ENCODE measurements at regions not wholly inside any gene's neighbourhood (a gene's known extent, or its start where the extent isn't known, plus 50 kb on each side); places are given as distances from the start of the nearest gene placed in this dataset.

DNA sequence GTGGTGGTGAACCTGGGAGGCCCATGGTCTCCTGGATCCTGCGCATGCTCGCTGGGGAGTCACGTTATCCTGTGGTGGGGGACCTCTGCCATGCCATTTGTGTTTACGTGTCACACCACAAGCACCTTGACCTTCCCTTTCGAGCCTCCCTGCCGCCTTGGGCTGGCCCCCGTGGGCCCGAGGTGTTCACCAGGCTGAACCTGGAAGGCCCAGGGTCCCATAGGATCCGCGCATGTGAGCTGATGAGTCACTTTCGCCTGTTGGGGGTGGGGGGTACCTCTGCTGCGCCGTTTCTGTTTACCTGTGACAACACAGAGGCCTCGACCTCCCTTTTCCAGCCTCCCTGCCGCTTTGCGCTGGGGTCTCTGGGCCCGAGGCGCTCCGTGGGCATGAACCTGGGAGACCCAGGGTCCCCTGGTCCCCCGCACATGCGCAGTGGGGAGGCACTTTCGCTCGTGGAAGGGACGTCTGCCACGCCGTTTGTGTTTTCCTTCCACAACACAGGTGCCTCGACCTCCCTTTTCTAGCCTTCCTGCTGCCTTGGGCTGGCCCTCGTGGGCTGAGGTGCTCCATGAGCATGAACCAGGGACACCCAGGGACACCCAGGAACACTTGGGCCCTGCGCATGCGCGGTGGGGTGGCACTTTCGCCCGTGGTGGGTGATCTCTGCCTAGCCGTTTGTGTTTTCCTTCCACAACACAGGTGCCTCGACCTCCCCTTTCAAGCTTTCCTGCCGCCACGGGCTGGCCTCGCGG is 334.1 kb downstream of the ALG10 start:
- TF ChIP-seq, protein P1, sequence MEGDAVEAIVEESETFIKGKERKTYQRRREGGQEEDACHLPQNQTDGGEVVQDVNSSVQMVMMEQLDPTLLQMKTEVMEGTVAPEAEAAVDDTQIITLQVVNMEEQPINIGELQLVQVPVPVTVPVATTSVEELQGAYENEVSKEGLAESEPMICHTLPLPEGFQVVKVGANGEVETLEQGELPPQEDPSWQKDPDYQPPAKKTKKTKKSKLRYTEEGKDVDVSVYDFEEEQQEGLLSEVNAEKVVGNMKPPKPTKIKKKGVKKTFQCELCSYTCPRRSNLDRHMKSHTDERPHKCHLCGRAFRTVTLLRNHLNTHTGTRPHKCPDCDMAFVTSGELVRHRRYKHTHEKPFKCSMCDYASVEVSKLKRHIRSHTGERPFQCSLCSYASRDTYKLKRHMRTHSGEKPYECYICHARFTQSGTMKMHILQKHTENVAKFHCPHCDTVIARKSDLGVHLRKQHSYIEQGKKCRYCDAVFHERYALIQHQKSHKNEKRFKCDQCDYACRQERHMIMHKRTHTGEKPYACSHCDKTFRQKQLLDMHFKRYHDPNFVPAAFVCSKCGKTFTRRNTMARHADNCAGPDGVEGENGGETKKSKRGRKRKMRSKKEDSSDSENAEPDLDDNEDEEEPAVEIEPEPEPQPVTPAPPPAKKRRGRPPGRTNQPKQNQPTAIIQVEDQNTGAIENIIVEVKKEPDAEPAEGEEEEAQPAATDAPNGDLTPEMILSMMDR (IDR thresholded peaks at IDR 0.05) = no peak
- Histone ChIP-seq H3K4me3 (no peak overlapping the region), H3K27ac (no peak overlapping the region)
- no peak for DNase-seq (ENCODE audit: low spot score)

DNA sequence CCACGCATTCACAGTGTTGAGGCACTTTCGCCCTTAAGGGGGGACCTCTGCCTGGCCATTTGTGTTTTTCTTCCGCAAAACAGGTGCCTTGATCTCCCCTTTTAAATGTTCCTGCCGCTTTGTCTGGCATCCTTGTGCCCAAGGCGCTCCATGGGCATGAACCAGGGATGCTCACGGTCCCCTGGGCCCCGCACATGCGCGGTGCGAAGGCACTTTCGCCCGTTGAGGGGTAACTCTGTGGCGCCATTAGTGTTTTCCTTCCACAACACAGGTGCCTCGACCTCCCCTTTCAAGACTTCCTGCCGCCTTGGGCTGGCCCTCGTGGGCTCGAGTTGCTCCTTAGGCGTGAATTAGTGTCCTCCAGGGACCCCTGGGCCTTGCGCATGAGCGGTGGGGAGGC is 335.5 kb downstream of the ALG10 start:
- no peak overlapping the region for H3K27ac ChIP-seq
- no peak for DNase-seq (ENCODE audit: low spot score)
- TF ChIP-seq, protein P1 (IDR thresholded peaks at IDR 0.05) = no peak
- H3K4me3 ChIP-seq = no peak overlapping the region

DNA sequence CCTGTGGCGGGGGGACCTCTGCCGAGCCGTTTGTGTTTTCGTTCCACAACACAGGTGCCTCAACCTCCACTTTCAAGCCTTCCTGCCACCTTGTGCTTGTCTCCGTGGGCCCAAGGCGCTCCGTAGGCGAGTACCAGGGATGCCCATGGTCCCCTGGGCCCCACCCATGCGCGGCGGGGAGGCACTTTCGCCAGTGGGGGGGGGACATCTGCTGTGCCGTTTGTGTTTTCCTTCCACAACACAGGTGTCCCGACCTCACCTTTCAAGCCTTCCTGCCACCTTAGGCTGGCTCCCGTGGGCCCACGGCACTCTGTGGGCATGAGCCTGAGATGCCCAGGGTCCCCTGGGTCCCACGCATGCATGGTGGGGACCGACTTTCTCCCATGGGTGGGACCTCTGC is 335.9 kb downstream of the ALG10 start:
- H3K27ac ChIP-seq = no peak overlapping the region
- TF ChIP-seq, protein P1 (IDR thresholded peaks at IDR 0.05) = no peak
- no peak for DNase-seq (ENCODE audit: low spot score)
- no peak overlapping the region for H3K4me3 ChIP-seq

DNA sequence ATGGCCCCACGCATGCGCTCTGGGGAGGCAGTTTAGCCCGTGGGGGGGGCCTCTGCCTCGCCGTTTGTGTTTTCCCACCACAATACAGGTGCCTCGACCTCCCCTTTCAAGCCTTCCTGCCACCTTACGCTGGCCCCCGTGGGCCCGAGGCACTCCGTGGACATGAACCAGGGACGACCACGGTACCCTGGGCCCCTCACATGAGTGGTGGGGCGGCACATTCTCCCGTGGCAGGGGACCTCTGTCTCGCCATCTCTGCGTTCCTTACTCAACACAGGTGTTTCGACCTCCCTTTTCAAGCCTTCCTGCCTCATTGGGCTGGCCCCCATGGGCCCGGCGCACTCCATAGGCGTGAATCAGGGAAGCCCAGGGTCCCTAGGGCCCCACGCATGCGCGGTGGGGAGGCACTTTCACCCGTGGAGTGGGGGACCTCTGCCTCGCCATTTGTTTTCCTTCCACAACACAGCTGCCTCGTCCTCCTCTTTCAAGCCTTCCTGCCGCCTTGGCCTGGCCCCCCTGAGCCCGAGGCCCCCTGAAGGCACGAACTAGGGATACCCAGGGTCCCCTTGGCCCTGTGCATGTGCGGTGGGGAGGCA is 339.5 kb downstream of the ALG10 start:
- no peak for DNase-seq (ENCODE audit: low spot score)
- TF ChIP-seq, protein P1 (IDR thresholded peaks at IDR 0.05) = no peak
- no peak overlapping the region for H3K4me3 ChIP-seq
- H3K27ac ChIP-seq = no peak overlapping the region

DNA sequence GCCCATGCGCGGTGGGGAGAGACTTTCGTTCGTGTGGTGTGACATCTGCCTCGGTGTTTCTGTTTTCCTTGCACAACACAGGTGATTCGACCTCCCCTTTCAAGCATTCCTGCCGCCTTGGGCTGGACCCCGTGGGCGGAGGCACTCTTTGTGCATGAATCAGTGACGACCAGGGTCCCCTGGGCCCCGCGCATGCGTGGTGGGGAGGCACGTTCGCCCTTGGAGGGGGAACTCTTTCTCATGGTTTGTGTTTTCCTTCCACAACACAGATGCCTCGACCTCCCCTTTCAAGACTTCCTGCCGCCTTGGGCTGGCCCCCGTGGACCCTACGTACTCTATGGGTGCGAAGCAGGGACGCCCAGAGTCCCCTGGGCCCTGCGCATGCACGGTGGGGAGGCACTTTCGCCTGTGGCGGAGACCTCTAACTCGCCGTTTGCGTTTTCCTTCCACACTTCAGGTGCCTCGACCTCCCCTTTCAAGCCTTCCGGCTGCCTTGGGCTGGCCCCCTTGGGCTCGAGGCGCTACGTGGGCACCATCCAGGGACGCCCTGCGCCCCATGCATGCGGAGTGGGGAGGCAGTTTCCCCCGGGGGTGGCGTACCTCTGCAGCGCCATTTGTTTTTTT is 340.9 kb downstream of the ALG10 start:
- no peak for DNase-seq (ENCODE audit: low spot score)
- no peak overlapping the region for H3K4me3 ChIP-seq
- H3K27ac ChIP-seq = no peak overlapping the region
- TF ChIP-seq, protein P1 (IDR thresholded peaks at IDR 0.05) = no peak

DNA sequence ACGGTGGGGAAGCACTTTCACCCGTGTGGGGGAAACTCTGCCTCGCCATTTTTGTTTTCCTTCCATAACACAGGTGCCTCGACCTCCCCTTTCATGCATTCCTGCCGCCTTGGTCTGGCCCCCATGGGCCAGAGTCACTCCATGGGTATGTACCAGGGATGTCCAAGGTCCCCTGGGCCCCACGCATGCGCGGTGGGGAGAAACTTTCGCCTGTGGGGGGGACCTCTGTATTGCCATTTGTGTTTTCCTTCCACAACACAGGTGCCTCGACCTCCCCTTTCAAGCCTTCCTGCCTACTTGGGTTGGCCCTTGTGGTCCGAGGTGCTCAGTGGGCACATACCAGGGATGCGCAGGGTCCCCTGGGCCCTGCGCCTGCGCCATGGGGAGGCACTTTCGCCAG is 345.8 kb downstream of the ALG10 start:
- Histone ChIP-seq H3K4me3 (no peak overlapping the region), H3K27ac (no peak overlapping the region)
- DNase-seq (ENCODE audit: low spot score) = no peak
- TF ChIP-seq, protein P1 (IDR thresholded peaks at IDR 0.05) = no peak

Data from coronary artery (tissue), 2 donors.